ENCODE measurements at regions not wholly inside any gene's neighbourhood (a gene's known extent, or its start where the extent isn't known, plus 50 kb on each side); places are given as distances from the start of the nearest gene placed in this dataset.

DNA sequence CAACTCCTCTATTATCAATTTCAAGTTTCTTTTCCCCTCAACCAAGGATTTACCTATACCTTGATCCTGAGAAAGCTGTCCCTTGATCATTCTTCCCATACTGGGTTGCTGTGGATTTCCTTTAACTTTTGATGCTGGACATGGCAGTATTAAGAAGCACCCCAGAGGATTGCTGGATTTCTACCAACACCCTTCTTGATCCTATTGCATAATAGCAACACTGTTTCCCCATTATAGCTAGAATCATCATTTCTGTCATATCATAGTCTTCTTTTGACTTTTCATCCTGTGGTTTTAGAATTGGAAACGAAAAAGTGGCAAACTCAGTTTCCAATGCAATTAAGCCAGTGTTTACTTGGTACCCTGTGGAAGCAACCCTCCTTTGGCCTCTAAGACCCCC, 154.9 kb downstream of the ARRDC3 start (continued):
- TF ChIP-seq, protein P1, sequence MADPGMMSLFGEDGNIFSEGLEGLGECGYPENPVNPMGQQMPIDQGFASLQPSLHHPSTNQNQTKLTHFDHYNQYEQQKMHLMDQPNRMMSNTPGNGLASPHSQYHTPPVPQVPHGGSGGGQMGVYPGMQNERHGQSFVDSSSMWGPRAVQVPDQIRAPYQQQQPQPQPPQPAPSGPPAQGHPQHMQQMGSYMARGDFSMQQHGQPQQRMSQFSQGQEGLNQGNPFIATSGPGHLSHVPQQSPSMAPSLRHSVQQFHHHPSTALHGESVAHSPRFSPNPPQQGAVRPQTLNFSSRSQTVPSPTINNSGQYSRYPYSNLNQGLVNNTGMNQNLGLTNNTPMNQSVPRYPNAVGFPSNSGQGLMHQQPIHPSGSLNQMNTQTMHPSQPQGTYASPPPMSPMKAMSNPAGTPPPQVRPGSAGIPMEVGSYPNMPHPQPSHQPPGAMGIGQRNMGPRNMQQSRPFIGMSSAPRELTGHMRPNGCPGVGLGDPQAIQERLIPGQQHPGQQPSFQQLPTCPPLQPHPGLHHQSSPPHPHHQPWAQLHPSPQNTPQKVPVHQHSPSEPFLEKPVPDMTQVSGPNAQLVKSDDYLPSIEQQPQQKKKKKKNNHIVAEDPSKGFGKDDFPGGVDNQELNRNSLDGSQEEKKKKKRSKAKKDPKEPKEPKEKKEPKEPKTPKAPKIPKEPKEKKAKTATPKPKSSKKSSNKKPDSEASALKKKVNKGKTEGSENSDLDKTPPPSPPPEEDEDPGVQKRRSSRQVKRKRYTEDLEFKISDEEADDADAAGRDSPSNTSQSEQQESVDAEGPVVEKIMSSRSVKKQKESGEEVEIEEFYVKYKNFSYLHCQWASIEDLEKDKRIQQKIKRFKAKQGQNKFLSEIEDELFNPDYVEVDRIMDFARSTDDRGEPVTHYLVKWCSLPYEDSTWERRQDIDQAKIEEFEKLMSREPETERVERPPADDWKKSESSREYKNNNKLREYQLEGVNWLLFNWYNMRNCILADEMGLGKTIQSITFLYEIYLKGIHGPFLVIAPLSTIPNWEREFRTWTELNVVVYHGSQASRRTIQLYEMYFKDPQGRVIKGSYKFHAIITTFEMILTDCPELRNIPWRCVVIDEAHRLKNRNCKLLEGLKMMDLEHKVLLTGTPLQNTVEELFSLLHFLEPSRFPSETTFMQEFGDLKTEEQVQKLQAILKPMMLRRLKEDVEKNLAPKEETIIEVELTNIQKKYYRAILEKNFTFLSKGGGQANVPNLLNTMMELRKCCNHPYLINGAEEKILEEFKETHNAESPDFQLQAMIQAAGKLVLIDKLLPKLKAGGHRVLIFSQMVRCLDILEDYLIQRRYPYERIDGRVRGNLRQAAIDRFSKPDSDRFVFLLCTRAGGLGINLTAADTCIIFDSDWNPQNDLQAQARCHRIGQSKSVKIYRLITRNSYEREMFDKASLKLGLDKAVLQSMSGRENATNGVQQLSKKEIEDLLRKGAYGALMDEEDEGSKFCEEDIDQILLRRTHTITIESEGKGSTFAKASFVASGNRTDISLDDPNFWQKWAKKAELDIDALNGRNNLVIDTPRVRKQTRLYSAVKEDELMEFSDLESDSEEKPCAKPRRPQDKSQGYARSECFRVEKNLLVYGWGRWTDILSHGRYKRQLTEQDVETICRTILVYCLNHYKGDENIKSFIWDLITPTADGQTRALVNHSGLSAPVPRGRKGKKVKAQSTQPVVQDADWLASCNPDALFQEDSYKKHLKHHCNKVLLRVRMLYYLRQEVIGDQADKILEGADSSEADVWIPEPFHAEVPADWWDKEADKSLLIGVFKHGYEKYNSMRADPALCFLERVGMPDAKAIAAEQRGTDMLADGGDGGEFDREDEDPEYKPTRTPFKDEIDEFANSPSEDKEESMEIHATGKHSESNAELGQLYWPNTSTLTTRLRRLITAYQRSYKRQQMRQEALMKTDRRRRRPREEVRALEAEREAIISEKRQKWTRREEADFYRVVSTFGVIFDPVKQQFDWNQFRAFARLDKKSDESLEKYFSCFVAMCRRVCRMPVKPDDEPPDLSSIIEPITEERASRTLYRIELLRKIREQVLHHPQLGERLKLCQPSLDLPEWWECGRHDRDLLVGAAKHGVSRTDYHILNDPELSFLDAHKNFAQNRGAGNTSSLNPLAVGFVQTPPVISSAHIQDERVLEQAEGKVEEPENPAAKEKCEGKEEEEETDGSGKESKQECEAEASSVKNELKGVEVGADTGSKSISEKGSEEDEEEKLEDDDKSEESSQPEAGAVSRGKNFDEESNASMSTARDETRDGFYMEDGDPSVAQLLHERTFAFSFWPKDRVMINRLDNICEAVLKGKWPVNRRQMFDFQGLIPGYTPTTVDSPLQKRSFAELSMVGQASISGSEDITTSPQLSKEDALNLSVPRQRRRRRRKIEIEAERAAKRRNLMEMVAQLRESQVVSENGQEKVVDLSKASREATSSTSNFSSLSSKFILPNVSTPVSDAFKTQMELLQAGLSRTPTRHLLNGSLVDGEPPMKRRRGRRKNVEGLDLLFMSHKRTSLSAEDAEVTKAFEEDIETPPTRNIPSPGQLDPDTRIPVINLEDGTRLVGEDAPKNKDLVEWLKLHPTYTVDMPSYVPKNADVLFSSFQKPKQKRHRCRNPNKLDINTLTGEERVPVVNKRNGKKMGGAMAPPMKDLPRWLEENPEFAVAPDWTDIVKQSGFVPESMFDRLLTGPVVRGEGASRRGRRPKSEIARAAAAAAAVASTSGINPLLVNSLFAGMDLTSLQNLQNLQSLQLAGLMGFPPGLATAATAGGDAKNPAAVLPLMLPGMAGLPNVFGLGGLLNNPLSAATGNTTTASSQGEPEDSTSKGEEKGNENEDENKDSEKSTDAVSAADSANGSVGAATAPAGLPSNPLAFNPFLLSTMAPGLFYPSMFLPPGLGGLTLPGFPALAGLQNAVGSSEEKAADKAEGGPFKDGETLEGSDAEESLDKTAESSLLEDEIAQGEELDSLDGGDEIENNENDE (IDR thresholded peaks at IDR 0.05; ENCODE audit: insufficient replicate concordance, low read length), result no peak

All from H1 (cell line).